ENCODE measurements at regions not wholly inside any gene's neighbourhood (a gene's known extent, or its start where the extent isn't known, plus 50 kb on each side); places are given as distances from the start of the nearest gene placed in this dataset.

DNA sequence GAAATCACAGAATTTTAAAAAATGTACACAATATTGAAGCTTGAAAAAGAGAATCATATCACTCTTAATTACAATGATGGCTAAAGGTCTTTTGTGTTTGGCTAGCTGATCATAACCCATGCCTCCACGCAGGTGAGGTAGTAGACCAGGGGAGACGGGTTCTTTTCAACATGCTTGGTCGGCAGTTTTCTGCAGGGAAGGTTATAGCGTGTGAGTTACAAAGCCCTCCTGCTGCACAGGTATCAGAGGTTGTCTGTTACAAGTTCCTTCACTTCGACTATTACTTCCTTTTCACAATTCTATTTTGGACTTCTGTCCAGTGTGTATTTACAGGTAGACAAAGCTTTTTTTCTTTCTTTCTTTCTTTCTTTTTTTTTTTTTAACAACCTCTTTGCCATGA is 127.1 kb upstream of the PRPS1L1 start:
- no peak for DNase-seq

DNA sequence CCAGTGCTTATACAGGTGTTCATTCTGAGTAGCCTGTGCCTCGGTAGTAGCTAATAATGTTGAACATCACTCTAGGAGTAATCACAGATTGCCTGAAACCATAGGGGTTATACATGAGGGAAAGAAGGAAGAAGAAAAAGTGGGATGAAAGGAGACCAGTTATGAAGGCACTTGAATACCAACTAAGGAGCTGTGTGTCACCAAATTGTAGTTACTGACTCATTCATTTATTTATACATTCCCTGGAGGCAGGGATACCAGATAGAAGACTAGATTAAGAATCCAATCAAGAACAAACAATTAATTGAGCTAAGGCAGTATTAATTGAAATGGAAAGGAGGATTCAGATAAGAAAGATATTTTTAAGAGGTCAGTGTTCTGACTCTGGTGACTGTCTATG is 129.6 kb upstream of the PRPS1L1 start:
- DNase-seq: no peak

DNA sequence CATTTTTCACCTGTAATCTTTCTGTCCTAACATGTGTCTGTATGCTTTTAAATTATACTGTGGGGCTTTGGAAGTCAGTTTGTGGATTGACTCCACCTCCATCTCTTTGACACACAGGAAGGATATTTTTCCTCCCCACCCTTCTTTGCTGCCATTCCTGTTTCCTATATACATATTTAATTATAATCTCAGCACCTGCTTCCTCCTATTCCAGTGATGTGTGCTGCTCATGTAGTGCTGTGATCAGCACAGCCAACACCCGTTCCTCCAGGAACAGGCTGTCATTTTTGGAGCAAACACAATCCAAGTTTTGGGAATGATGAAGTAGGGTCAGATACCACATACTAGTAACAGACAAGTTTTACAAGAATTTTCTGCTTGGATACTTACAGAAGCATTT is 135.0 kb upstream of the PRPS1L1 start:
- no peak for DNase-seq

DNA sequence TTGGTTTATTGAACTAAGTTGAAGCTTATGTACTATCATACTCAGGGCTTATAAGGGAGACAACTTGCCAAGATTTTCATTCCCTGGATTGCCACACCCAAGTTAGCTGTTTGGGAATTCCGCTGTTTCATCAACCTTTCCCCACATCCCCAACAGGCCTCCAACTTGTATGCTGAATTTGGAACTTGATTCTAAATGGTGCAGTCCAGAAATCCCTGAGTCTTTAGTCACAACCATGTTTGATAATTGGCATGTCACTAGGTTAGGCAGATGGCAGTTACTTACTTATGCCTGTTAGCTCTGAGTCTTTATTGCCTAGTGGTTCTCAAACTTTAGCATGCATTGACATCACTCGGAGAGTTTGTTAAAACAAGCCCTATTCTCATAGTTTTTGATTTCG is 135.4 kb upstream of the PRPS1L1 start:
- DNase-seq: no peak

DNA sequence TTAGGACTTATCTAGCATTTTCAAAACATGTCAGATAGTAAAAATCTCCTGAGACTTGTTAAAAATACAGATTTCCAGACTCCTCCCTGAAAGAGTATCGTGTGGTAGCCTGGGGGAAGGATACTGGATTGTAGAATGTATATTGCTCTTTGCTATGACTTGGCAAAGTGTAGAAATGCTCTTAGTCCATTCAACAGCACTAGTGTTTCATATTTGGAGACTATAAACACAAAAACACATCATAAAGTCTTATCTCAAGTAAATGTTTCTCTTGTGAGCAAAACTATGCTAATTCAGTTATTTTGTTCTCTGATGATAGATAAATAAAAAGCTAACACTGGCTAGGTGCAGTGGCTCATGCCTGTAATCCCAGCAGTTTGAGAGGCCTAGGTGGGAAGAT is 137.5 kb upstream of the PRPS1L1 start:
- DNase-seq: no peak

DNA sequence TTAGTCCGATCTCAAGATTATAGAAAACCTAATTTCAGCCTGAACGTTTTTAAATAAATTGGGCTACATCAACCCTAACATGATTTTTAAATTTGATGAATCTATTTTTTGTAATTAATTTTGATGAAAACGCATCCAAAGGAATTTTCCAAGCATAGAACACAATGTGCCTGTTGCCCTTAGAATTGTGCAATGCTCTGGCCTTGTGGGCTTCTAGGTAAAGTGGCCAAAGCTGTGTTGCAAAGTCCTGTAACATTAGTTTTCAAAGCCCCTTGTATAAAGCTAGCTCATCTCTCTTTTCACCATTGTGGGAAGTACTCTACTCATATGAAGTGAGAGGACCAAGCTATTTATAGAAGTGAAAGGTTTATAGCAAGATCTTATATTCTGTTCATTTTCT is 138.4 kb upstream of the PRPS1L1 start:
- no peak for DNase-seq

DNA sequence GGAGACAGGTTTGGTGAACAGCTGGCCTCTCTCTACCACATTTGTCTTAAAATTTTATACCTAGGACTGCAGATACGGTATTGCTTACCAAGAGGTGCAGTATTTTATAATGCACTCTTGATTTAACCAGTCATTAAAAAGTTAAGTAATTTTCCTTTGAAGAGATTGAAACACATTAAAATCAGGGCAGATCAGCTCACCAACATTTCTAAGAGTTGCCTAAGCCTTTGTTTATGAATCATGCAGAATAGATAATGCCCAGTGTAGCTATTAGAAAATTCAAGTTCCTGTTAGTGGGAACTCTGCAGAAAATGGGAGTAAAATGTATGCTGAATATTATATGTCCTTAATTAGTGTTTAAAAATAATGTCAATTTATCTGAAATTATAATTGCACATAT is 140.2 kb upstream of the PRPS1L1 start:
- no peak for DNase-seq

DNA sequence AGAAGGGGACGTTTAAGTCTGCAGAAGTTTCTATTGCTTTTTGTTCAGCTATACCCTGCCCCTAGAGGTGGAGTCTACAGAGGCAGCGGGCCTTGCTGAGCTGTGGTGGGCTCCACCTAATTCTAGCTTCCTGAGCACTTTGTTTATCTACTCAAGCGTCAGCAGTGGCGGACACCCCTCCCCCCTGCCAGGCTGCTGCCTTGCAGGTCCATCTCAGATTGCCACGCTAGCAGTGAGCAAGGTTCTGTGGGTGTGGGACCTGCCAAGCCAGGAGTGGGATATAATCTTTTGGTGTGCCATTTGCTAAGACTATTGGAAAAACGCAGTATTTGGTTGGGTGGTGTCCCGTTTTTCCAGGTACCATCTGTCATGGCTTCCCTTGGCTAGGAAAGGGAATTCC is 147.3 kb upstream of the PRPS1L1 start:
- no peak for DNase-seq

DNA sequence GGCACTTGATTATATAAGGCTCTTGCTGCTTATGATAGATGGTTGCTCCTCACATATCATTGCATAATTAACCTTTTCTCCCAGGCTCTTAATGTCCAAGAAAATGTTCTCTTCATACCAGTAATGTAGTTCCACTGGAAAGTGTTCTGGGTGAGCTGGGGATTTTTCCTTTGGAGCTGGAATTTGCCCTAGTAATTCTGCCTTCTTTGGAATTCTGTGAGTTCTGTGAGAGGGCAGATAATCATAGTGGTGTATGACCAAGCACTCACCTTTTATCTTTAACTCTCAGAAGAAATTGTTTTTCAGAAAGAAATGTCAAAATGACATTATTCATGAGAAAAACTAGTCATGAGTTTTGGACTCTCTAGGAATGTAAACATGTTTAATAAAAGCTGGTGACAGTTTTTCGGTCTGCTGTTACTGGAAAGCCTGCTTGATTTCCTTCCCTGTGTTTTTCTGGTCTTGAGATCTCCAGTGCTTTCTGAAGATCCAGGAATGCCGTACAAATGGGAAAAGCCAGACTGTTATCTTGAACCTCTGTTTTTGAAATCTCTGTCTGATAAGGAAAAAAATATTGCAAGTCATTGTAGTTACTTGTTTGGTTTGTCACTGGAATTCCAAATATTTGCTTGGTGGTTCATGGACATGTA is 148.3 kb upstream of the PRPS1L1 start:
- DNase-seq: no peak

DNA sequence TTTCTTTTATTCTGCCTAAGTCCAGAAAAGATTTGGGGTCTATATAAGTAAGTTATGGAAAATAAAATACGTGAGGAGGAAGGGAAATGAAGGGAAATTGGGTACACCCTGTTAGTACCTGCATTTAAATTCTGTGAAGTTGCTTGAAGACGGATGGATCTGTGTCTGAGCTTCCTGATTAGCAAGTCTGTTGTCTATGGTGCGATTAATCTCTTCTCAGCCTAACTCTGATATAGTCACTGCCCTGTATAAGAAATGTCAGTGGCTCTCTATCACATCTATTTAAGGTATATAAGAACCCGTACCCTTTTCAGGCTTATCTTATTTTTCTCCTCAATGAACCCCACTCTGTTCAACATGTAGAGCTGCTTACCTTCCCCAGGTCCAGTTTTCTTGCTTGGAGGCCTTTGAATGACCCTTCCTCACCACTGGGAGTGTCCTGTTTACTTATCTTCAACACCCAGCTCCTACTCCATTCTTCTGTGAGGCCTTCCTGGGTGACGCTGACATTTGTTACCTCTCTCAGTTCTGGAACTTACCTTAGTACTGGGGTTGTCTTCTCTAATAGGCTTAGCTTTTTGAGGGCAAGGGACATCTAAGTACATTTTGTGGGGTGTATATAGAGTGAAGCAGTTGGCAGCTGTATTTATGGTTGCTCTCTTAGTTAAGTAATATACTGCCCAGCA is 149.6 kb upstream of the PRPS1L1 start:
- DNase-seq: no peak

DNA sequence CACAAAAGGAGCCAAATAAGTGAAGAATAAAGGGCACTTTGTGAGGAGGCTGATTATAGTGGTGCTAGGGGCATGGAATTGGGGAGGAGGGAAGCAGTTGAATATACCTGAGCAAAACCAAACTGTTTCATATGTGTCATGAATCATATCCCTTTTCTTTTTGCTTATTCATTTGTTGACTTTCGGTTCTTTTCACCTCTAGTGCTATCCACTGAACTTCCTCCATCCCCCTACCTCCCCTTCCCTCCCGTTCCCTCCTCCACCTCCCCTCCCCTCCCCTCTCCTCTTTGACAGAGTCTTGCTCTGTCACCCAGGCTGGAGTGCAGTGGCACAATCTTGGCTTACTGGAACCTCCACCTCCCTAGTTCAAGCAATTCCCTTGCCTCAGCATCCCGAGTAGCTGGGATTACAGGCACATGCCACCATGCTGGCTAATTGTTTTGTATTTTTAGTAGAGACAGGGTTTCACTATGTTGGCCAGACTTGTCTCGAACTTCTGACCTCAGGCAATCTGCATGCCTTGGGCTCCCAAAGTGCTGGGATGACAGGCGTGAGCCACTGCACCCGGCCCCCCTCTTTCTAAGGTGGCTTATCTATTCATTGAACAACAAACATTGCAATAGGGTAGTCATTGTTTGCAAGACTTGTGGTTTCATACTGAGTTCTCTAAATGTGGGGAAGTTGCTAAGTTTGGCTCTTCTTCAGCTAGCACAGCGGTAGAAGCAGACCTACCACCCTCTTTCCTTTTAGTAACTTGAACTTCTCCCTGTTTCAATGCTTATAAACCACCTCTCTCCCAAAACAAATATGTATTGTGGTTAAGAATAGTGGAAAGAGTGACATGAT is 150.4 kb upstream of the PRPS1L1 start:
- DNase-seq: no peak

DNA sequence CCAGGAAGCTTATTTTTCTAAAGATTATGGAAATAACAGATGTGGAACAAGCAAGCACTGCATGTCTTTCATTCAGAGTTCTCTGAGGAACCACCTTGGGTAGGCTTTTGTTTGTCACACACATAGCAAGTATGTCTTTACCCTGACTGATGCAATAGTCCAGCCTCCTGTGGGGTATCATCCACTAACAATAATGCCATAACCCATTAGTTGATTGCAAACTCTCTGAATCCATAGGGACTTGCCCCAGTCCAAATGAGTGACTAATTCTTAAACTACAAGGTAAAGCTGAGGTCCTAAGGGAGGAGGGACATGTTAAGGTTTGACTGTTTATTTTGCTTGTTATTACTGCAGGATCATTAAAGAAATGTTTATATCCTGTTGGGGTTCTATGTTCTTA is 151.4 kb upstream of the PRPS1L1 start:
- no peak for DNase-seq

DNA sequence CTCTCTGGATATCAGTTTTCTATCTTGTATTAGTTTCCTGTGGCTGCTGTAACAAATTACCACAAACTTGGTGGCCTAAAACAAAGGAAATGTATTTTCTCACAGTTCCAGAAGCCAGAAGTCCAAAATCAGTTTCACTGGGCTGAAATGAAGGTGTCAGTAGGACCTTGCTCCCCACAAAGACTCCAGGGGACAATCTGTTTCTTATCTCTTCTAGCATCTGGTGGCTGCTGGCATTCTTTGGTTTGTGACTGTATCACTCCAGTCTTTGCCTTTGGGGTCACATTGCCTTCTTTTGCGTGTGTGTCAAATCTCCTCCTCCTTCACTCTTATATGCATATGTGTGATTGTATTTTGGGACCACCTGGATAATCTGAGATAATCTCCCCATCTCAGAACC is 153.0 kb upstream of the PRPS1L1 start:
- no peak for DNase-seq

DNA sequence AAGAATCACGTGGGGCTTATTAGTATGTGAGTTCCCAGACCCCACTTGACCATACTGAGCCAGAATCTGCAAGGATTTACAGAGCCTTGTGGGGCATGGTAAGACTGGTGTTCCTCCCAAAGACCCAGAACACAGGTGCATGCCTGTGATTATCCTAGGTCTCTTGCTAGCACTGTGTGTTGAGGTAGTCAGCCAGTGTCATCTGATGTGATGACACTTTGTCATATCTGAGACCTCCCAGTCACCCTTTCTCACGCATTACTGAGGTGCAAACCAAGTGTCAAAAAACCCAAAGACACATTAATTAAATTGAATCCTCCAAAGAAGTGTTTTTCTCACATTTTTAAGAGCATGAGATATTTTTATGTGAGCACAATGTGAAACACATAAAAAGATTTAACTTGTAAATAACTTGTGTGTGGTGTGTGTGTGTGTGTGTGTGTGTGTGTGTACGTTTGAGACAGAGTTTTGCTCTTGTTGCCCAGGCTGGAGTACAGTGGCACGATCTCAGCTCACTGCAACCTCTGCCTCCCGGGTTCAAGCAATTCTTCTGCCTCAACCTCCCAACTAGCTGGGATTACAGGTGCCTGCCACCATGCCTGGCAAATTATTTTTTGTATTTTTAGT is 162.0 kb upstream of the PRPS1L1 start:
- no peak for DNase-seq

DNA sequence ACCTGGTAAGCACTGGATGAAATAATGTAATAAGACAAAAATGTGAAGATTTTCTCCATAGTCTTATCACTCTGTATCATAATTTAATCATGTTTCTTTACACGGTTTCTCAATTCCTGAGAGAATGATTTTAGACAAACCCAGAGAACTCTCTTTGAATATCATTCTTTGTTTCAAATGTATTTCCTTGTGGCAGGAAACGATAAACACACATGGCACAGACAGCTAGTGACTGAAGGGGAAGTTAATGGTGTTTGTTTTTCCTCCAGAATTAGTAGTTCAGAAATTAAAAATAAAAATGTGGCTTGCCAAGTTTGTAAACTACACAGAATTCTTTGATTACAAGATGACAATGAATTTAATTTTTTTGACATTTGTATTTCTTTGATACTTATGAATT is 163.7 kb upstream of the PRPS1L1 start:
- no peak for DNase-seq

DNA sequence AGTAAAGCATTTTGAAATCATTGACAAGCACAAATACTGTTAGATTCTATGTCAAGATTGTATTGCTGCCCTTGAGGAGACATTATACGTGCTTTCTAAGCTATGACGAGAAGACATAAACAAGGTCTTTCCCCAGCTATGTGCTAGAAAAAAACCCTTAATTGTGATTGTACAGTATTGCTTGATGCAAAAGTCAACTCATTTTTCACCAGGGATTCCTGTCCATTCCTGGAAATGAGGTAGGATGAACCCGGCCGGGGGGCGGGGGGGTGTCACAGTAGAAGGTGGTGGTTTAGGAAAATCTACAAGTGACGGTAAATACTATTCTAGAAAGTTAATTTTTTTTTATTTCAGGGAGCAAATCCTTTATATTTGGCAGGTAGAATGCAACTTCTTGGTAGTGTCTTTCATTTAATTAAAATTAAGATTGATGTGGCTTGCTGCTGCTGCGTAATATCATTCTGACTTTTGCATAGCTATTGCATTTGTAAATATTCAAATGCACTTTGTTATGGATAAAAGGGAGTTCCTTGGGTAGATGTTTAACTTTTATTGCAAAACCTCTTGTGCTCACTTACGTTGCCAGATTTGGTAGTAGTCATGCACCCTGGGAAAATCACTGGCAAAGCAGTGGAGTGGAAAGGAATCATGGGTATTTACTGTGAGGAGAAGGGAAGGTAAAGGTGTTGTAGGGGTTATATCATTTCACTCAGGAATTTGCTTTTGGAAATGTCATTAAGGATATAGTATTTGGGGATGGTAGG is 164.4 kb upstream of the PRPS1L1 start:
- DNase-seq: no peak

DNA sequence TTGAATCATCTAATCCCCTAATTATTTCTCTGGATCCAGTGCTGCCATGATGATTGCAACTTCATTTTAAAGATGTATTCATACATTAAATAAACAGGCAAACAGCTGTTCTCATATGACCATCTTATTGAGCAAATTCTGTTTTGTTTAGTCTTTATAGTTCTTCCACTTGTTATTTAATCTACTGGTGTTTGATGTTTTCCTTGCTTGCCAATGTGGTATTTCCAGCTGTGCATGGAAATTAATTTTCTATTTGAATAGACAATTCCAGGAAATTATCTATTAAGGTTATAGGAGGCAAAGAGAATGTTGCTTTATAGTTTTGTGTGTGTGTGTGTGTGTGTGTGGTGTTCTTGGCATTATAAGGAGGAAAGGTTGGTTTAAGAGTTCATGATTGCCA is 167.0 kb upstream of the PRPS1L1 start:
- DNase-seq: no peak

DNA sequence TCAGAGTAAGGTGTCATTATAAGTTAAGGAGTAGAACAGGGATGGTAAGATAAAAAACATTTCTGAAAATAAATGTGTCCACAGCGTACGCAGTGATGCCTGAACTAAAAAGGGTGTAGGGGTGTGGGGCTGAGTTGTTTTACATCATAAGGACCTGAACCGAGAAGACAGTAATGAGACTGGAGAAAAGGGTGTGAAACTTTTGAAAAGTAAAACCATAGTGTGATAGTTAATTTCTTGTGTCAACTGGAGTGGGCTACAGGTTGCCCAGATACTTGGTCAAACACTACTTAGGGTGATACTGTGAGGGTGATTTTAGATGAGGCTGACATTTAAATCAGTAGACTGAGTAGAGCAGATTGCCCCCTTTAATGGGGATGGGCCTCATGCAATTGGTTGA is 169.0 kb upstream of the PRPS1L1 start:
- no peak for DNase-seq

DNA sequence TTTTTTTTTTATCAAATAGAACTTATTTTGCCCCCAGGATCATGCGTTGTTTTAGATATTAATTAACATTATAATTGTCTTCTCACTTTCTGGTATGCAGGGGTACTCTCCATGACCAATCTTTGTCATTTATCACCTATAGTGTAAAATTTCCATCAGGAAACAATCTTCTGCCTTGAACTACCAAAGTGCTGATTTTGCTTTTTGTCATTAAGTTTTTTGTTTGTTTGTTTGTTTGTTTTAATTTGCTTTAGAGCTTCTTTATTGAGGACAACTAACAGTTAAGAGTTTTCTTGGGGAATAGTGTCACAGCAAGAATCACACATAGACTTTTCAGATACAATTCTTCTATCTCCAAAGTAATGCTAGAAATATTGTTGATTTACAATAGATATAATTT is 171.2 kb upstream of the PRPS1L1 start:
- no peak for DNase-seq

DNA sequence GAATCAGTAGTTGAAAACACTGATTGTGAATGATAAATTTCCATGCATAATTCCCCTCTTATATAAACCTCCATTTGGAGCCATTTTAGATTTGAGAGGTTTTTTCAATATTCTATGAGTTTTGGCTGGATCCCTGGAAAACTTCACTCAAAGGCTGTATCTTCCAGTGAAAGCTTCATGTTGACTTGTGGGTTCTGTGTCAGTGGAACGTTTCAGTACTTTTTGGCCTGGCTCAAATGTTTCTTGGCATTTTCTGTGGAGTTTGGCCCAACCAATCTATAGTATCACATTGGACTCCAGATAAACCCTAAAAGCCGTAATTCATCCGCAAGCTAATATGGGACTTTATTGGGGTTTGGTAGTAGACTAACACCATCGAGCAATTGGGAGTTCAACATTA is 172.6 kb upstream of the PRPS1L1 start:
- DNase-seq: no peak

DNA sequence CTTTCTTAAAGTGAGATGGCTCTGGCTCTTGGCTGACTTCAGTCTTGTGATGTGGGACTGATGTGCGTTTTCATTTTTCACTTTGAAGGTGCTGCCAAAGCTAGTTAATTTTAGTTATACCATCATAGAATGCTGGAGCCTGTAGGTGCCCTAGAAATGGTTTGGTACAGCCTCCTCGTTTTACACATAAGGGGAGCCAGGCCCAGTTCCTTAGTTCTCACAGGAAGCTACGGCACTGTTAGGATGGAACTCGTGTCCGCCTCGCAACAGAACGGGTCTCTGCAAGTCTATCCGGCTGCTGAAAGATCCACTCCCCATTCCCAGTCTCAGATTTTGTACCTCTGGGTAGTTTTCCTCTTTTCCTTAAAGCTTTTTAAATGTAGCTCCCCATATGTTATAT is 173.2 kb upstream of the PRPS1L1 start:
- DNase-seq: no peak

DNA sequence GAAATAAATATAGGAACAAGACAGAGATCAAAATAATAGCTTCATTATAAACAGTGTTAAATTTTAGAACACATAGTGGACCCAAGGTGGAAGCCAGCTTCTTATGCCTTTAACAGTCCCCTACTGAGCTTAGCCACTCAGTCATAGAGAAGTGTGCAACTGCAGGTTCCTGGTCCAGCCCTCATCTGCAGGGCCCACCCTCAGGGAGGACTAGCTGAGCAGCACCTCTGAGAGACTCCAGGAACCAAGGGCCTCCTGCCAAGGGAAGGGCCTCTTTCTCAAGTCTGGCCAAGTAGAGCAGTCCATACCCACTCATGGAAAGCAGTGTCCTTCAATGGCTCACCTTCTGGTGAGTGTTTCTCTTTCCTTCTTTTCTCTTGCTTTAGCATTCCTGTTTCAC is 173.7 kb upstream of the PRPS1L1 start:
- no peak for DNase-seq
